GM19452 (cell line): ENCODE measurements at regions not wholly inside any gene's neighbourhood (a gene's known extent, or its start where the extent isn't known, plus 50 kb on each side); places are given as distances from the start of the nearest gene placed in this dataset.

Source experiments
- ATAC-seq: cut with Tn5 transposase; IDR thresholded peaks from one replicate; pipeline ENCODE4 v1.9.1; 2021; ENCODE audit not compliant: unreplicated experiment

- no peak for ATAC-seq
These were observed 615.9 kb upstream of the GCFC2 start for GRCh38 chr2:76326636-76327035.

DNA sequence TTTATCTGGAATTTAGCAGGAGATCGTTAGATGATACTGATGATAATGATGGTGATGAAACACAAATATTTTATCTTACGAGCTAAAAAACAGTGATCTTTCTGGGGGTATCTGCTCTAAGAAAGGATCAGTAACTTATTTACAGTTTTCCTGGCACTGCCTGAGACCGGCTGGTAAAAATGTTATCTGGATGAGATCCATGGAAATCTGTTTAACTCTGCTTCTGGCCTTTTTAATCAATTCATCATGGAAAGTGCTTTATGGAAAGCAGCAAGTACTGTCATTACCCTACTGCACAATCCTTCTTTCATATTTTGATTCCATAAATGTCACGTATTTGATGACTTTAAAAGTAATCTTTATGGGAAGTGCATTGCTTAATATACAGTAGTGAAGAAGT is 612.7 kb upstream of the GCFC2 start:
- ATAC-seq = no peak

DNA sequence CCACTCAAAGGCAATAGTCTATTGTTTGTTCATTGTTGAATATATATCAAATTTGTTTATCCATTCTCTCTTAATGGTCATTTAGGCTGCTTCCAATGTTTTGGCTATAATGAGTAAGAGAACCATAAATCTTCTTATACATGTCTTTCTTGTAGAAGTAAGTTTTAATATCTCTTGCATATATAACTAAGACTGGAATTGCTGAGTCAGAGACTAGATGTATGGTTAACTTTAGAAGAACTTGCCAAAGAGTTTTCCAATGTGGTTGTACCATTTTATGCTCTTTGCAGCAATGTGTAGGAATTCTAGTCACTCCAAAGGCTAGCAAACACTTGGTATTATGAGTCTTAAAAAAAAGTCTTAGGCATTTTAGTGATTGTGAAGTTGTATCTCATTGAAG is 610.0 kb upstream of the GCFC2 start:
- no peak for ATAC-seq

GRCh38 chr2:76318848-76319360 is 608.2 kb upstream of the GCFC2 start:
- no peak for ATAC-seq

GRCh38 chr2:76316691-76317090 is 606.0 kb upstream of the GCFC2 start:
- no peak for ATAC-seq

- ATAC-seq = no peak
These were observed 603.7 kb upstream of the GCFC2 start for GRCh38 chr2:76314271-76315020.

DNA sequence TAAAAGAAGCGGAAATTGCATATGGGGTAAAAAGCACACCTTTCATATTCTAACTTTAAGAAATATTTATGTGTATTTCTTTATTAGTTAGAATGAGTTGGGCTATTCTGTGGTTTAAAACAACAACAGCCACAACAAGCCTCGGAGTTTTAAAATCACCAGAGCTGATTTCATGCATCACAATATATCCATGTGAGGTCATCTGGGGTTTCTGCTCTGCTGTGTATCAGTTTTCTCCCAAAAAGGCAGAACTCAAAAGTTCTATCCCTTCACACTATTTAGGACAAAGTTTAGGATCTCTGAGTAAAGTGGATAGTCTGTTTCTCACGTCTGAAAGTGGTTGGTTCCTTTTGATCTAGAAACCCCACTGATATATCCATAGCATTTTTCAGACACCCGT is 601.5 kb upstream of the GCFC2 start:
- no peak for ATAC-seq

- ATAC-seq = no peak
These were observed 601.0 kb upstream of the GCFC2 start for GRCh38 chr2:76311728-76312127.

DNA sequence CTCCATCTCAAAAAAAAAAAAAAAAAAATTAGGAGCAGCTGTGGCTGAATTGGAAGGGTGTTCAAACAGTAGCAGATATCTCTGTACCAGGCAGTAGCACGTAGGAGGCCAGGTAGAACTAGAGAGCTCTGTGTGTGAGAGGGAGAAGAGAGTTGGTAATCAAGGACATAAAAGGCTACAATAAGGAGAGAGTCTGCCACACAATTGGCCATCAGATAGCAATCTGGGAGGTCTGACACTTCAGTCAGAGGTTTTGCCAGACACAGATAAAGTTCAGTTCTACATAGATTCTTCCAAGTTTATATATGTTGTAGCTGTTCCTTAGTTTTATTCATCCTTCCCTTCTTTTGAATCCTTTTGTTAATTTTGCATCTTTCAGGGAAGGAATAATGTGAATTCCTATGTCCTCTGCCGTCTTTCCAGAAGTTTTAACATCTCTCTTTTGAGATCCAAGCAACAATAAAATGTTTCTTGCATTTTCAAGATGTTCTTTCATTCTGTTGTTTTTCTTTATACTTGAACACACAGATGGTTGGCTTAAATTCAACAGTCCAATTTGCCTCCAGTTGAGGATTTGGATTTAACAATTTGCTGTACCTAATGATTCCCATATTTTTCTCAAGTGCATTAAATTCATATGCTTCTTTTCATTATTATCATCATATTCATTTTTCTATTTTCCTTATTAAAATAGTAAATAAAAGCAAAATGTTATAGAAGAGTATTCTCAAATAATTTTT is 600.3 kb upstream of the GCFC2 start:
- ATAC-seq = no peak

GRCh38 chr2:76307495-76307894 is 596.8 kb upstream of the GCFC2 start:
- ATAC-seq = no peak

GRCh38 chr2:76298041-76298440 is 587.3 kb upstream of the GCFC2 start:
- no peak for ATAC-seq

DNA sequence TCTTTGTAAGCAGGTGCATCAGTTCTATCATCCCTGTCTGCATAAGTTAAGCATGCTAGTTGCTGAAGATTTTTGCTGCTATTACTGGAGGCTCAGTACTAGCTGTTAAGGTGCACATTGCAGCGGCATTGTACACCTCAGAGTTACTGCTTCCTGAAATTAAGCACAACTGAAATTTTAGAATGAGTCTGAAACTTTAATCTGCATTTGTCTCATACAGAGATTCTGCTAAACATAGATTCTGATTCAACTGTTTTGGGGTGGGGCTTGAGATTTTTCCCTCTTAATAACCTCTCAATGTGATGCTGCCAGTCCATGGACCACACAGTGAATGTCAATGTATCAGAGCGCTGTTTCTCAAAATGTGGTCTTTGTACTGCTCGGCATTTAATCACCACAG is 585.7 kb upstream of the GCFC2 start:
- ATAC-seq = no peak

- ATAC-seq = no peak
These were observed 585.0 kb upstream of the GCFC2 start for GRCh38 chr2:76295762-76296161.

DNA sequence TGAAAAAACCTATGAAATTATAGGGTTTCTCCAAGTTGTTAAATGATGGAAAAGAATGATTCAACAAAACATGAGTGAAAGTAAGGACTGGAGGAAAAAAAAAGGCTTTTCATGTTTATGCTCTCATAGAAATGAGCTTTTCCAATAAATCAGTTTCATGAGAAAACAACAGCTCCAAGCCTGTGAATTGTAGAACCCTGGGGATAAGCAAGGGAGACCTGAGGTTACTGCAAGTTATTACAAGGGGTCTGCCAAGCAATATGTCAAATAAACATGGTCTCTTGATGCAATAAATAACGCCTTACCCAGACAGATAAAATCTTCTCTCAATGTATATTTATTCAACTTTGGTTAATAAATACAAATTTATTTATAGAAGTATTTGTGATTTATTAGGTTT is 577.9 kb upstream of the GCFC2 start:
- ATAC-seq = no peak

GRCh38 chr2:76288146-76288545 is 577.4 kb upstream of the GCFC2 start:
- no peak for ATAC-seq

- no peak for ATAC-seq
These were observed 572.6 kb upstream of the GCFC2 start for GRCh38 chr2:76283350-76283749.

GRCh38 chr2:76281156-76281841 is 570.6 kb upstream of the GCFC2 start:
- ATAC-seq = no peak

DNA sequence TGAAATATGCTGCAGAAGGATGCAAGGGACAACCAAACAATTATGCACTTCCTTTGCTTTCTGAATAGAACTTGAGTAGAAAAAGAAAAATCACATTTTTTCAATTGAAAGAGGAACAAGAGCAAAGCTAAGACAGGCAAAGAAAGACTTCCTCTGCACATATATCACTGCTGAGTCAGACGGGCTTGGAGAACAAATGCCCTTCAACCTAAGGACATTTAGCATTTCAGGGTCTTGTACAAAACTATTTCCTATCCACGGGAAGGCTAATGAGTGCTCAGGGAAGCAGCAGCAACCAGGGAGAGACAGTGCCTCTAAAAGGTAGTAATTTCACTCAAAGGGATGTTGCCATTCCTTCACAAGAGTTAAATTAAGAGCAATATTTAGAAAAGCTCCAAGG is 570.0 kb upstream of the GCFC2 start:
- no peak for ATAC-seq

- ATAC-seq = no peak
These were observed 568.4 kb upstream of the GCFC2 start for GRCh38 chr2:76279142-76279541.

DNA sequence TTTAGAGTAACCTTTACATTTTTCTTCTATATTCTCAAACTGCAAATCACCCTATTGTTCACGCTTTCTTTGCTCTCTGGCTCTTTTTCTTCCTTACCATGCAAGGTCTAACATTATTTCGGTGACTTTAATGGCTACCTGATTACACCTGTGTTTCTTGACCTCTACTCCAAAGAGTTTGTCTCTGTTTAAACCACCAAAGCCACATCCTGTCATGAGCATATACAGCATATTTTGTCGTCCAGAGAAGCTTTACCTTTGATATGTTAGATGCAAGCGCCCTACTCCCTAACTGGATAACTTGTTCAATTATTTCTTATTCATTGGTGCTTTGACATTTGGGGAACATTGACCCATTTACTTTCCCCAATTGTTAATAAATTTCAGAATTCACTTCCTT is 565.1 kb upstream of the GCFC2 start:
- ATAC-seq = no peak

DNA sequence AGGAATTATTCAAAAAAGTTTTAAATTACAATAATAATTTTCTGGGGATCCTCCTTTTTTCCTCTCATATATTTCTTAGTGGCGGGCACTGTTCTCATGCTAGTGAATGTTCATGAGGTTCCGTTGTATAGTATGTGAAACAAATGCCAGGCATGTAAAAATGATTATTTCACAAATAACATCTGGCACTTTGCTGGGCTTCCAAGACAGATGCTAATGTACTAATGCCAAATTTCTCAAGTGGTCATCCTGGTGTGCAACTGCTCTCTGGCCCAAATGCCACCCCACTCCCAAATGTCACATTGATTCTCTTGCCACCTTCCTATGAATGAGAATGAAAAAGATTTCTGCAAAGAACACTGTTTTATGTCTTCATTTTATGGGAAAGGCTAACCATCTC is 564.0 kb upstream of the GCFC2 start:
- no peak for ATAC-seq

DNA sequence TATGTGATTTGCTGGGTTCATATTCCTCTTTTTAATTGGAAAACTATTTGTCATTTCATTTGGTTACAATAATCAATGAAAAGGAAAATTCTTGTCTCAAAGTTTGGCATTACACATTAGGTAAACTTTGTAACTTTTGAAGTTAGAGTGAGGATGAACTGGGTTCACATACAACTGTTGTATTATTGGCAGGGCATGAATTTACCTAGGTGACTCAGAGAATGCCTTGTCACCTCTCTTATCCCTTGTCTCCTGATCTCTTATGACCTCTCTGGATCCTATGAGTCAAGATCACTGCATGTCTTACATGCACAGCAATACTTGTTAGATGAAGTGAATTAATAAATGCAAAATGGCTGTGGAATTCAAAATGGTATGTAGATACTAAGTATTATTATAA is 563.4 kb upstream of the GCFC2 start:
- ATAC-seq = no peak
